ENCODE measurements at regions not wholly inside any gene's neighbourhood (a gene's known extent, or its start where the extent isn't known, plus 50 kb on each side); places are given as distances from the start of the nearest gene placed in this dataset.

DNA sequence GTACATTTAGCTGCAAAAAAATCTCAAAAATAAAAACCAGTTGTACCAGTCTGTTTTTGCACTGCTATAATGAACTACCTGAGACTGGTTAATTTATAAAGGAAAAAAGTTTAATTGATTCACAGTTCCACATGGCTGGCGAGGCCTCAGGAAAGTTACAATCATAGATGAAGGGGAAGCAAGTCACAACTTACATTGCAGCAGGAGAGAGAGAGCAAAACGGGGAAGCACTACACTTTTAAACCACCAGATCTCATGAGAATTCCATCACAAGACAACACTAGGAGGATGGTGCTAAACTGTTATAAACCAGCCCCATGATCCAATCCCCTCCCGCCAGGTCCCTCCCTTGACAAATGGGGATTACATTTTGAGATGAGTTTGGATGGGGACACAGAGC lies 186.0 kb downstream of the TMTC3 start:
- TF ChIP-seq, protein P1, sequence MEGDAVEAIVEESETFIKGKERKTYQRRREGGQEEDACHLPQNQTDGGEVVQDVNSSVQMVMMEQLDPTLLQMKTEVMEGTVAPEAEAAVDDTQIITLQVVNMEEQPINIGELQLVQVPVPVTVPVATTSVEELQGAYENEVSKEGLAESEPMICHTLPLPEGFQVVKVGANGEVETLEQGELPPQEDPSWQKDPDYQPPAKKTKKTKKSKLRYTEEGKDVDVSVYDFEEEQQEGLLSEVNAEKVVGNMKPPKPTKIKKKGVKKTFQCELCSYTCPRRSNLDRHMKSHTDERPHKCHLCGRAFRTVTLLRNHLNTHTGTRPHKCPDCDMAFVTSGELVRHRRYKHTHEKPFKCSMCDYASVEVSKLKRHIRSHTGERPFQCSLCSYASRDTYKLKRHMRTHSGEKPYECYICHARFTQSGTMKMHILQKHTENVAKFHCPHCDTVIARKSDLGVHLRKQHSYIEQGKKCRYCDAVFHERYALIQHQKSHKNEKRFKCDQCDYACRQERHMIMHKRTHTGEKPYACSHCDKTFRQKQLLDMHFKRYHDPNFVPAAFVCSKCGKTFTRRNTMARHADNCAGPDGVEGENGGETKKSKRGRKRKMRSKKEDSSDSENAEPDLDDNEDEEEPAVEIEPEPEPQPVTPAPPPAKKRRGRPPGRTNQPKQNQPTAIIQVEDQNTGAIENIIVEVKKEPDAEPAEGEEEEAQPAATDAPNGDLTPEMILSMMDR (IDR thresholded peaks at IDR 0.05; ENCODE audit: borderline replicate concordance, extremely low read depth, low read length, poor library complexity, severe bottlenecking), result no peak
- no peak for TF ChIP-seq EZH2 (IDR thresholded peaks at IDR 0.05; ENCODE audit: borderline replicate concordance, low read depth, low read length, severe bottlenecking)

Measured in DND-41 (cell line).